ENCODE measurements at regions not wholly inside any gene's neighbourhood (a gene's known extent, or its start where the extent isn't known, plus 50 kb on each side); places are given as distances from the start of the nearest gene placed in this dataset.

- Histone ChIP-seq H3K4me2 (ENCODE audit: low read length) (no peak overlapping the region), H3K9me3 (ENCODE audit: control insufficient read depth, insufficient read depth, low read length) (no peaks in the 10 kb centered on the region), H3F3A (ENCODE audit: control insufficient read depth, insufficient read depth) (no peaks in the 10 kb centered on the region), H3K79me2 (ENCODE audit: control insufficient read depth, low read length) (no peaks in the 10 kb centered on the region), H4K20me1 (ENCODE audit: control insufficient read depth, insufficient read depth, low read depth, low read length) (no peaks in the 10 kb centered on the region), H3K27ac (ENCODE audit: low read depth, low read length) (no peak overlapping the region), H3K9me2 (replicated peaks; ENCODE audit: control insufficient read depth, low read length) (no peaks in the 10 kb centered on the region), H3K36me3 (ENCODE audit: control insufficient read depth, low read length) (no peaks in the 10 kb centered on the region), H3K27me3 (ENCODE audit: control insufficient read depth, low read length) (no peaks in the 10 kb centered on the region), H3K4me3 (ENCODE audit: low read length) (no peak overlapping the region), H3K4me1 (ENCODE audit: control insufficient read depth, low read length) (no peaks in the 10 kb centered on the region)
- TF ChIP-seq EZH2phosphoT487 (IDR thresholded peaks at IDR 0.05; ENCODE audit: borderline replicate concordance, low read length) (no peak), CTCF (IDR thresholded peaks at IDR 0.05; ENCODE audit: low read depth, low read length, poor library complexity, severe bottlenecking) (no peak)
Observed at GRCh38 chr3:28586325-28586724, 237.7 kb upstream of the AZI2 start.

- H4K20me1 ChIP-seq (ENCODE audit: control insufficient read depth, insufficient read depth, low read depth, low read length): no peaks in the 10 kb centered on the region
- no peak overlapping the region for H3K4me2 ChIP-seq (ENCODE audit: low read length)
- no peaks in the 10 kb centered on the region for H3K9me3 ChIP-seq (ENCODE audit: control insufficient read depth, insufficient read depth, low read length)
- H3K9me2 ChIP-seq (replicated peaks; ENCODE audit: control insufficient read depth, low read length): no peaks in the 10 kb centered on the region
- no peaks in the 10 kb centered on the region for H3K36me3 ChIP-seq (ENCODE audit: control insufficient read depth, low read length)
- H3F3A ChIP-seq (ENCODE audit: control insufficient read depth, insufficient read depth): no peaks in the 10 kb centered on the region
- no peak overlapping the region for H3K27ac ChIP-seq (ENCODE audit: low read depth, low read length)
- no peaks in the 10 kb centered on the region for H3K4me1 ChIP-seq (ENCODE audit: control insufficient read depth, low read length)
- H3K27me3 ChIP-seq (ENCODE audit: control insufficient read depth, low read length): no peaks in the 10 kb centered on the region
- no peak overlapping the region for H3K4me3 ChIP-seq (ENCODE audit: low read length)
- no peak for TF ChIP-seq EZH2phosphoT487 (IDR thresholded peaks at IDR 0.05; ENCODE audit: borderline replicate concordance, low read length)
- no peak for TF ChIP-seq CTCF (IDR thresholded peaks at IDR 0.05; ENCODE audit: low read depth, low read length, poor library complexity, severe bottlenecking)
- no peaks in the 10 kb centered on the region for H3K79me2 ChIP-seq (ENCODE audit: control insufficient read depth, low read length)
Observed at GRCh38 chr3:28587723-28588122, 239.1 kb upstream of the AZI2 start.

- H3K9me3 ChIP-seq (ENCODE audit: control insufficient read depth, insufficient read depth, low read length): no peaks in the 10 kb centered on the region
- no peak overlapping the region for H3K4me2 ChIP-seq (ENCODE audit: low read length)
- no peak overlapping the region for H3K27ac ChIP-seq (ENCODE audit: low read depth, low read length)
- H3K4me3 ChIP-seq (ENCODE audit: low read length): no peak overlapping the region
- H3F3A ChIP-seq (ENCODE audit: control insufficient read depth, insufficient read depth): no peaks in the 10 kb centered on the region
- no peak for TF ChIP-seq CTCF (IDR thresholded peaks at IDR 0.05; ENCODE audit: low read depth, low read length, poor library complexity, severe bottlenecking)
- no peak for TF ChIP-seq EZH2phosphoT487 (IDR thresholded peaks at IDR 0.05; ENCODE audit: borderline replicate concordance, low read length)
- no peaks in the 10 kb centered on the region for H3K27me3 ChIP-seq (ENCODE audit: control insufficient read depth, low read length)
- H3K36me3 ChIP-seq (ENCODE audit: control insufficient read depth, low read length): no peaks in the 10 kb centered on the region
- no peaks in the 10 kb centered on the region for H3K9me2 ChIP-seq (replicated peaks; ENCODE audit: control insufficient read depth, low read length)
- no peaks in the 10 kb centered on the region for H4K20me1 ChIP-seq (ENCODE audit: control insufficient read depth, insufficient read depth, low read depth, low read length)
- H3K79me2 ChIP-seq (ENCODE audit: control insufficient read depth, low read length): no peaks in the 10 kb centered on the region
- no peaks in the 10 kb centered on the region for H3K4me1 ChIP-seq (ENCODE audit: control insufficient read depth, low read length)
Observed at GRCh38 chr3:28590216-28590615, 241.6 kb upstream of the AZI2 start.

- Histone ChIP-seq H3K36me3 (ENCODE audit: control insufficient read depth, low read length) (no peaks in the 10 kb centered on the region), H3K27ac (ENCODE audit: low read depth, low read length) (no peak overlapping the region), H3K9me3 (ENCODE audit: control insufficient read depth, insufficient read depth, low read length) (no peaks in the 10 kb centered on the region), H3K9me2 (replicated peaks; ENCODE audit: control insufficient read depth, low read length) (no peaks in the 10 kb centered on the region), H4K20me1 (ENCODE audit: control insufficient read depth, insufficient read depth, low read depth, low read length) (no peaks in the 10 kb centered on the region), H3K27me3 (ENCODE audit: control insufficient read depth, low read length) (no peaks in the 10 kb centered on the region), H3K79me2 (ENCODE audit: control insufficient read depth, low read length) (no peaks in the 10 kb centered on the region), H3K4me1 (ENCODE audit: control insufficient read depth, low read length) (no peaks in the 10 kb centered on the region), H3F3A (ENCODE audit: control insufficient read depth, insufficient read depth) (no peaks in the 10 kb centered on the region), H3K4me3 (ENCODE audit: low read length) (no peak overlapping the region), H3K4me2 (ENCODE audit: low read length) (no peak overlapping the region)
- no peak for TF ChIP-seq CTCF (IDR thresholded peaks at IDR 0.05; ENCODE audit: low read depth, low read length, poor library complexity, severe bottlenecking)
- no peak for TF ChIP-seq EZH2phosphoT487 (IDR thresholded peaks at IDR 0.05; ENCODE audit: borderline replicate concordance, low read length)
Observed at GRCh38 chr3:28590860-28591259, 242.2 kb upstream of the AZI2 start.

Data from DOHH2 (cell line).